Fibroblast of lung (primary cell): ENCODE measurements at regions not wholly inside any gene's neighbourhood (a gene's known extent, or its start where the extent isn't known, plus 50 kb on each side); places are given as distances from the start of the nearest gene placed in this dataset.

ENCODE experiments used
- DNase-seq, 2 donors: peaks; one replicate each; pipeline versions ENCODE4 v3.0.0 to v3.0.0-alpha.2; 2010; ENCODE audit warnings: low read depth in 2 of 2
- H2AFZ ChIP-seq: 2 replicates; pipeline ENCODE4 v1.5.1; 2012; ENCODE audit warnings: low read length, control low read depth, inconsistent platforms
- H3K27ac ChIP-seq: 2 replicates; pipeline ENCODE4 v1.5.1; 2011; ENCODE audit warnings: low read length, control low read depth; ENCODE audit not compliant: insufficient read depth
- H3K27me3 ChIP-seq: 2 replicates; pipeline ENCODE4 v1.5.1; 2011; ENCODE audit warnings: mild to moderate bottlenecking, low read length; ENCODE audit not compliant: control insufficient read depth, insufficient read depth
- H3K36me3 ChIP-seq: 2 replicates; pipeline ENCODE4 v1.5.1; 2011; ENCODE audit warnings: low read length; ENCODE audit not compliant: control insufficient read depth, insufficient read depth
- H3K4me1 ChIP-seq: 2 replicates; pipeline ENCODE4 v1.5.1; 2011; ENCODE audit warnings: low read length; ENCODE audit not compliant: control insufficient read depth, insufficient read depth; ENCODE audit errors: extremely low read depth
- H3K4me2 ChIP-seq: 2 replicates; pipeline ENCODE4 v1.5.1; 2011; ENCODE audit warnings: low read length, control low read depth; ENCODE audit not compliant: insufficient read depth; ENCODE audit errors: extremely low read depth
- H3K4me3 ChIP-seq, 4 experiments: fragments of 200-600 bp in 1 of 4; sonication (generic) in 1 of 4; replicated peaks in 1 of 4; 2 replicates each; pipeline ENCODE4 v1.5.1; 2011 to 2016; ENCODE audit warnings: low read length in 4 of 4, low read depth in 3 of 4, mild to moderate bottlenecking in 3 of 4, control low read depth in 2 of 4, inconsistent platforms in 1 of 4, mixed read lengths in 1 of 4; ENCODE audit not compliant: insufficient read depth in 1 of 4; ENCODE audit errors: control extremely low read depth in 1 of 4
- H3K79me2 ChIP-seq: 2 replicates; pipeline ENCODE4 v1.5.1; 2012; ENCODE audit warnings: mild to moderate bottlenecking, low read length, inconsistent platforms; ENCODE audit not compliant: control insufficient read depth, insufficient read depth
- H3K9ac ChIP-seq: 2 replicates; pipeline ENCODE4 v1.5.1; 2011; ENCODE audit warnings: mild to moderate bottlenecking, low read length, control low read depth; ENCODE audit not compliant: insufficient read depth
- H3K9me3 ChIP-seq: 2 replicates; pipeline ENCODE4 v1.5.1; 2012; ENCODE audit warnings: low read depth, low read length; ENCODE audit not compliant: control insufficient read depth, insufficient read depth
- H4K20me1 ChIP-seq: 2 replicates; pipeline ENCODE4 v1.5.1; 2011; ENCODE audit warnings: low read length; ENCODE audit not compliant: control insufficient read depth, insufficient read depth; ENCODE audit errors: extremely low read depth
- CTCF ChIP-seq, 2 donors: IDR thresholded peaks in 1 of 2; conservative IDR thresholded peaks in 1 of 2; 1 replicate in 1 of 2; 2 replicates in 1 of 2; pipeline ENCODE4 v1.5.1; 2011 to 2012; ENCODE audit warnings: low read length in 2 of 2, control low read depth in 1 of 2, inconsistent platforms in 1 of 2, low read depth in 1 of 2, mild to moderate bottlenecking in 1 of 2
- EZH2 ChIP-seq: IDR thresholded peaks from 2 replicates; pipeline ENCODE4 v1.5.1; 2012; ENCODE audit warnings: low read length, control low read depth, mild to moderate bottlenecking; ENCODE audit errors: missing control alignments

GRCh38 chr2:44093970-44094369 is 74.7 kb upstream of the PPM1B start:
- H3K36me3 ChIP-seq, result no peaks in the 10 kb centered on the region
- H4K20me1 ChIP-seq, result no peaks in the 10 kb centered on the region
- H3K4me1 ChIP-seq, result no peaks in the 10 kb centered on the region
- no peak for DNase-seq
- H2AFZ ChIP-seq, result no peak overlapping the region
- no peaks in the 10 kb centered on the region for H3K9me3 ChIP-seq
- H3K4me3 ChIP-seq, result no peak overlapping the region
- no peak overlapping the region for H3K4me2 ChIP-seq
- no peaks in the 10 kb centered on the region for H3K27me3 ChIP-seq
- no peak for TF ChIP-seq EZH2
- no peak for TF ChIP-seq CTCF (conservative IDR thresholded peaks at IDR 0.05 in 1 of 2, IDR thresholded peaks at IDR 0.05 in 1 of 2; ENCODE audit: low read depth in 1 of 2, low read length in 2 of 2)
- no peaks in the 10 kb centered on the region for H3K79me2 ChIP-seq
- H3K9ac ChIP-seq, result no peak overlapping the region
- H3K27ac ChIP-seq, result no peak overlapping the region

- Histone ChIP-seq H2AFZ (no peak overlapping the region), H4K20me1 (no peaks in the 10 kb centered on the region), H3K36me3 (no peaks in the 10 kb centered on the region), H3K4me3 (no peak overlapping the region), H3K27ac (no peak overlapping the region), H3K9me3 (no peaks in the 10 kb centered on the region), H3K79me2 (no peaks in the 10 kb centered on the region), H3K4me2 (no peak overlapping the region), H3K27me3 (no peaks in the 10 kb centered on the region), H3K9ac (no peak overlapping the region), H3K4me1 (peaks cover 7% of the 10 kb centered on the region)
- TF ChIP-seq CTCF (conservative IDR thresholded peaks at IDR 0.05 in 1 of 2, IDR thresholded peaks at IDR 0.05 in 1 of 2; ENCODE audit: low read depth in 1 of 2, low read length in 2 of 2) (no peak), EZH2 (no peak)
- DNase-seq, result no peak
These were observed 71.3 kb upstream of the PPM1B start for GRCh38 chr2:44097322-44097907.

- Histone ChIP-seq H3K79me2 (no peaks in the 10 kb centered on the region), H3K9me3 (no peaks in the 10 kb centered on the region), H4K20me1 (no peaks in the 10 kb centered on the region), H3K4me1 (peaks cover 7% of the 10 kb centered on the region), H3K36me3 (no peaks in the 10 kb centered on the region), H3K27ac (no peak overlapping the region), H2AFZ (no peak overlapping the region), H3K4me2 (no peak overlapping the region), H3K27me3 (no peaks in the 10 kb centered on the region), H3K4me3 (no peak overlapping the region), H3K9ac (no peak overlapping the region)
- TF ChIP-seq CTCF (conservative IDR thresholded peaks at IDR 0.05 in 1 of 2, IDR thresholded peaks at IDR 0.05 in 1 of 2; ENCODE audit: low read depth in 1 of 2, low read length in 2 of 2) (no peak), EZH2 (no peak)
- DNase-seq, result no peak
These were observed 70.6 kb upstream of the PPM1B start for GRCh38 chr2:44098050-44098449.
